ENCODE measurements at regions not wholly inside any gene's neighbourhood (a gene's known extent, or its start where the extent isn't known, plus 50 kb on each side); places are given as distances from the start of the nearest gene placed in this dataset.

DNA sequence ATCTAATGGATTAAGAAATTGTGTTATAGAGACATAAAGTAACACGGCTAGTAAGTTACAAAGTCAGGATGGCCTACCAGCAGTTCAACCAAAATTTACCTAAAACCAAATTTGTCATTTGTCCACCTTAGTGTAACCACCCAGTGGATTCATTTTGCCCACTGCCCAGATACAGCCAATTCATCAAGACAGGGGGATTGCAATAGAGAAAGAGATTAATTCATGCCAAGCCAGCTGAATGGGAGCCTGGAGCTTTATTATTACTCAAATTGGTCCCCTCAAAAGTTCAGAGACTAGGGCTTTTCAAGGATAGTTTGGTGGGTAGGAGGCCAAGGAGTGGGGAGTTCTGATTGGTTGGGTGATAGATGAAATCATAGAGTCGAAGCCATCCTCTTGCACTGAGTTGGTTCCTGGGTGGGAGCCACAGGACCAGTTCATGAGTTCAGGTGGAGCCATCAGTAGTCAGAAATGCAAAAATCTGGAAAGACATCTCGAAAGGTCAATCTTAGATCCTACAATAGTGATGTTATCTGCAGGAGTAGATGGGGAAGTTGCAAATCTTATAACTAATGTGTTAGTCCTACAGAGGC, 304.2 kb upstream of the CADM1 start (continued):
- TF ChIP-seq, protein P1, sequence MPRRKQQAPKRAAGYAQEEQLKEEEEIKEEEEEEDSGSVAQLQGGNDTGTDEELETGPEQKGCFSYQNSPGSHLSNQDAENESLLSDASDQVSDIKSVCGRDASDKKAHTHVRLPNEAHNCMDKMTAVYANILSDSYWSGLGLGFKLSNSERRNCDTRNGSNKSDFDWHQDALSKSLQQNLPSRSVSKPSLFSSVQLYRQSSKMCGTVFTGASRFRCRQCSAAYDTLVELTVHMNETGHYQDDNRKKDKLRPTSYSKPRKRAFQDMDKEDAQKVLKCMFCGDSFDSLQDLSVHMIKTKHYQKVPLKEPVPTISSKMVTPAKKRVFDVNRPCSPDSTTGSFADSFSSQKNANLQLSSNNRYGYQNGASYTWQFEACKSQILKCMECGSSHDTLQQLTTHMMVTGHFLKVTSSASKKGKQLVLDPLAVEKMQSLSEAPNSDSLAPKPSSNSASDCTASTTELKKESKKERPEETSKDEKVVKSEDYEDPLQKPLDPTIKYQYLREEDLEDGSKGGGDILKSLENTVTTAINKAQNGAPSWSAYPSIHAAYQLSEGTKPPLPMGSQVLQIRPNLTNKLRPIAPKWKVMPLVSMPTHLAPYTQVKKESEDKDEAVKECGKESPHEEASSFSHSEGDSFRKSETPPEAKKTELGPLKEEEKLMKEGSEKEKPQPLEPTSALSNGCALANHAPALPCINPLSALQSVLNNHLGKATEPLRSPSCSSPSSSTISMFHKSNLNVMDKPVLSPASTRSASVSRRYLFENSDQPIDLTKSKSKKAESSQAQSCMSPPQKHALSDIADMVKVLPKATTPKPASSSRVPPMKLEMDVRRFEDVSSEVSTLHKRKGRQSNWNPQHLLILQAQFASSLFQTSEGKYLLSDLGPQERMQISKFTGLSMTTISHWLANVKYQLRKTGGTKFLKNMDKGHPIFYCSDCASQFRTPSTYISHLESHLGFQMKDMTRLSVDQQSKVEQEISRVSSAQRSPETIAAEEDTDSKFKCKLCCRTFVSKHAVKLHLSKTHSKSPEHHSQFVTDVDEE (CRISPR knock-in tag; IDR thresholded peaks at IDR 0.05) = no peak
- TF ChIP-seq, protein P2, sequence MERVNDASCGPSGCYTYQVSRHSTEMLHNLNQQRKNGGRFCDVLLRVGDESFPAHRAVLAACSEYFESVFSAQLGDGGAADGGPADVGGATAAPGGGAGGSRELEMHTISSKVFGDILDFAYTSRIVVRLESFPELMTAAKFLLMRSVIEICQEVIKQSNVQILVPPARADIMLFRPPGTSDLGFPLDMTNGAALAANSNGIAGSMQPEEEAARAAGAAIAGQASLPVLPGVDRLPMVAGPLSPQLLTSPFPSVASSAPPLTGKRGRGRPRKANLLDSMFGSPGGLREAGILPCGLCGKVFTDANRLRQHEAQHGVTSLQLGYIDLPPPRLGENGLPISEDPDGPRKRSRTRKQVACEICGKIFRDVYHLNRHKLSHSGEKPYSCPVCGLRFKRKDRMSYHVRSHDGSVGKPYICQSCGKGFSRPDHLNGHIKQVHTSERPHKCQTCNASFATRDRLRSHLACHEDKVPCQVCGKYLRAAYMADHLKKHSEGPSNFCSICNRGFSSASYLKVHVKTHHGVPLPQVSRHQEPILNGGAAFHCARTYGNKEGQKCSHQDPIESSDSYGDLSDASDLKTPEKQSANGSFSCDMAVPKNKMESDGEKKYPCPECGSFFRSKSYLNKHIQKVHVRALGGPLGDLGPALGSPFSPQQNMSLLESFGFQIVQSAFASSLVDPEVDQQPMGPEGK (CRISPR knock-in tag; IDR thresholded peaks at IDR 0.05; ENCODE audit: borderline replicate concordance) = no peak
- TF ChIP-seq ZNF8 (CRISPR knock-in tag; IDR thresholded peaks at IDR 0.05) = no peak
- TF ChIP-seq OSR1 (CRISPR knock-in tag; IDR thresholded peaks at IDR 0.05) = no peak
- TF ChIP-seq, protein P3, sequence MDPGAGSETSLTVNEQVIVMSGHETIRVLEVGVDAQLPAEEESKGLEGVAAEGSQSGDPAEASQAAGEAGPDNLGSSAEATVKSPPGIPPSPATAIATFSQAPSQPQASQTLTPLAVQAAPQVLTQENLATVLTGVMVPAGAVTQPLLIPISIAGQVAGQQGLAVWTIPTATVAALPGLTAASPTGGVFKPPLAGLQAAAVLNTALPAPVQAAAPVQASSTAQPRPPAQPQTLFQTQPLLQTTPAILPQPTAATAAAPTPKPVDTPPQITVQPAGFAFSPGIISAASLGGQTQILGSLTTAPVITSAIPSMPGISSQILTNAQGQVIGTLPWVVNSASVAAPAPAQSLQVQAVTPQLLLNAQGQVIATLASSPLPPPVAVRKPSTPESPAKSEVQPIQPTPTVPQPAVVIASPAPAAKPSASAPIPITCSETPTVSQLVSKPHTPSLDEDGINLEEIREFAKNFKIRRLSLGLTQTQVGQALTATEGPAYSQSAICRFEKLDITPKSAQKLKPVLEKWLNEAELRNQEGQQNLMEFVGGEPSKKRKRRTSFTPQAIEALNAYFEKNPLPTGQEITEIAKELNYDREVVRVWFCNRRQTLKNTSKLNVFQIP (CRISPR knock-in tag; IDR thresholded peaks at IDR 0.05; ENCODE audit: borderline replicate concordance, low read depth) = no peak
- TF ChIP-seq GLIS3 (CRISPR knock-in tag; IDR thresholded peaks at IDR 0.05) = no peak

DNA sequence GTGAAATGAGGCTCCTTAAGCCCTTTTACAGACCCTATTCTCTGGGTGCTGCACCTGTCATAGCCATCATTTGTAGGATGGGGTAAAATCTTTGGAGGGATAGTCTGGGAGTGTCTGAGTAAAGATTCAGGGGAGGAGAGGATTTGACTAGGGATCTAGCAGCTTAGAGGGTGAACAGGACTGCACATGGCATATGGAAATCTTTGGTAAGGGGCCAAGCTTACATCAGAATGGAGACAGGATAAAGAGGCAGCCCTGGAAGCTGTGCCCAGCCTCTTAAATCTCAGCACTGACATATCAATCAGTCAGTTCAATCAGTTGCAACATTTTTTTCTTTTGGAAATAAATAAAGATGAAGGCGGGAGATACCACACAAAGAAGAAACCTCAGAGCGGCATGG, 301.8 kb upstream of the CADM1 start:
- TF ChIP-seq, protein P2 (CRISPR knock-in tag; IDR thresholded peaks at IDR 0.05; ENCODE audit: borderline replicate concordance) = no peak
- TF ChIP-seq ZNF565 (CRISPR knock-in tag; conservative IDR thresholded peaks at IDR 0.05; ENCODE audit: low read depth) (no peak), ZNF8 (CRISPR knock-in tag; IDR thresholded peaks at IDR 0.05) (no peak), RARB (CRISPR knock-in tag; IDR thresholded peaks at IDR 0.05) (no peak), ZFP3 (CRISPR knock-in tag; IDR thresholded peaks at IDR 0.05) (no peak), ZFP30 (CRISPR knock-in tag; IDR thresholded peaks at IDR 0.05) (no peak), ZC3H10 (CRISPR knock-in tag; IDR thresholded peaks at IDR 0.05) (no peak)
- TF ChIP-seq, protein P4, sequence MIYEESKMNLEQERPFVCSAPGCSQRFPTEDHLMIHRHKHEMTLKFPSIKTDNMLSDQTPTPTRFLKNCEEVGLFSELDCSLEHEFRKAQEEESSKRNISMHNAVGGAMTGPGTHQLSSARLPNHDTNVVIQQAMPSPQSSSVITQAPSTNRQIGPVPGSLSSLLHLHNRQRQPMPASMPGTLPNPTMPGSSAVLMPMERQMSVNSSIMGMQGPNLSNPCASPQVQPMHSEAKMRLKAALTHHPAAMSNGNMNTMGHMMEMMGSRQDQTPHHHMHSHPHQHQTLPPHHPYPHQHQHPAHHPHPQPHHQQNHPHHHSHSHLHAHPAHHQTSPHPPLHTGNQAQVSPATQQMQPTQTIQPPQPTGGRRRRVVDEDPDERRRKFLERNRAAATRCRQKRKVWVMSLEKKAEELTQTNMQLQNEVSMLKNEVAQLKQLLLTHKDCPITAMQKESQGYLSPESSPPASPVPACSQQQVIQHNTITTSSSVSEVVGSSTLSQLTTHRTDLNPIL (CRISPR knock-in tag; IDR thresholded peaks at IDR 0.05; ENCODE audit: low read depth) = no peak
- TF ChIP-seq, protein P5, sequence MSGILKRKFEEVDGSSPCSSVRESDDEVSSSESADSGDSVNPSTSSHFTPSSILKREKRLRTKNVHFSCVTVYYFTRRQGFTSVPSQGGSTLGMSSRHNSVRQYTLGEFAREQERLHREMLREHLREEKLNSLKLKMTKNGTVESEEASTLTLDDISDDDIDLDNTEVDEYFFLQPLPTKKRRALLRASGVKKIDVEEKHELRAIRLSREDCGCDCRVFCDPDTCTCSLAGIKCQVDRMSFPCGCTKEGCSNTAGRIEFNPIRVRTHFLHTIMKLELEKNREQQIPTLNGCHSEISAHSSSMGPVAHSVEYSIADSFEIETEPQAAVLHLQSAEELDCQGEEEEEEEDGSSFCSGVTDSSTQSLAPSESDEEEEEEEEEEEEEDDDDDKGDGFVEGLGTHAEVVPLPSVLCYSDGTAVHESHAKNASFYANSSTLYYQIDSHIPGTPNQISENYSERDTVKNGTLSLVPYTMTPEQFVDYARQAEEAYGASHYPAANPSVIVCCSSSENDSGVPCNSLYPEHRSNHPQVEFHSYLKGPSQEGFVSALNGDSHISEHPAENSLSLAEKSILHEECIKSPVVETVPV (CRISPR knock-in tag; IDR thresholded peaks at IDR 0.05) = no peak
- TF ChIP-seq, protein P1 (CRISPR knock-in tag; IDR thresholded peaks at IDR 0.05) = no peak
- ATAC-seq = no peak
